Left lung (tissue), 4 donors: ENCODE measurements at regions not wholly inside any gene's neighbourhood (a gene's known extent, or its start where the extent isn't known, plus 50 kb on each side); places are given as distances from the start of the nearest gene placed in this dataset.

Experiments
- ATAC-seq: fragments of 200-7000 bp; cut with Tn5 transposase; one replicate; pipeline ENCODE4 v1.9.1; 2020; ENCODE audit warnings: moderate library complexity
- DNase-seq, 4 donors: peaks; one replicate each; pipeline ENCODE4 v3.0.0-alpha.2; 2013 to 2020
- H3K27ac ChIP-seq, 2 donors: fragments of 200-600 bp; sonication (generic) in 1 of 2; one replicate each; pipeline versions ENCODE4 v1.5.0 to v1.8.0; 2020 to 2021
- H3K27me3 ChIP-seq, 2 donors: fragments of 200-600 bp; sonication (generic) in 1 of 2; one replicate each; pipeline versions ENCODE4 v1.5.0 to v1.8.0; 2020 to 2021
- H3K36me3 ChIP-seq, 2 donors: fragments of 200-600 bp; sonication (generic) in 1 of 2; one replicate each; pipeline versions ENCODE4 v1.5.0 to v1.8.0; 2020 to 2021
- H3K4me1 ChIP-seq, 2 donors: fragments of 200-600 bp; one replicate each; pipeline ENCODE4 v1.8.0; 2021
- H3K4me3 ChIP-seq, 2 donors: fragments of 200-600 bp; sonication (generic) in 1 of 2; one replicate each; pipeline versions ENCODE4 v1.5.0 to v1.8.0; 2020 to 2021; ENCODE audit warnings: mild to moderate bottlenecking in 1 of 2
- H3K9me3 ChIP-seq, 2 donors: fragments of 200-600 bp; sonication (generic) in 1 of 2; one replicate each; pipeline versions ENCODE4 v1.5.0 to v1.8.0; 2020 to 2021
- CTCF ChIP-seq, 2 donors: fragments of 200-600 bp; sonication (generic) in 1 of 2; IDR thresholded peaks; one replicate each; pipeline versions ENCODE4 v1.5.0 to v1.8.0; 2021; ENCODE audit warnings: antibody characterized with exemption in 2 of 2
- intact Hi-C, 2 donors: fragments of 100-400 bp; cut with DNase I; formaldehyde crosslinking; loops; one replicate each; pipeline versions ENCODE4 v1.11.2 to v1.14.2; 2022
- donor health status: DM: no; HTN: yes; CAD: no.
- donor health status: DM: no; HTN: no; CAD: no.

GRCh38 chr5:167785901-167786300 is 505.5 kb upstream of the WWC1 start:
- intact Hi-C loops, result no loop called here
- Histone ChIP-seq H3K4me3 (no peak overlapping the region), H3K9me3 (no peaks in the 10 kb centered on the region), H3K27ac (peak overlapping the region in 1 of 2 donors; percentile 50), H3K27me3 (no peaks in the 10 kb centered on the region), H3K4me1 (peaks cover 0 to 20% of the 10 kb centered on the region in 2 donors), H3K36me3 (no peaks in the 10 kb centered on the region)
- ATAC-seq (peak; percentile 30), DNase-seq (no peak)
- no peak for TF ChIP-seq CTCF (IDR thresholded peaks at IDR 0.05)

GRCh38 chr5:167786871-167787578 is 504.4 kb upstream of the WWC1 start:
- H3K36me3 ChIP-seq, result no peaks in the 10 kb centered on the region
- TF ChIP-seq CTCF (IDR thresholded peaks at IDR 0.05), result no peak
- H3K27me3 ChIP-seq, result no peaks in the 10 kb centered on the region
- H3K4me3 ChIP-seq, result no peak overlapping the region
- no peak overlapping the region for H3K27ac ChIP-seq
- peaks cover 0 to 20% of the 10 kb centered on the region in 2 donors for H3K4me1 ChIP-seq
- no peak for ATAC-seq
- no peaks in the 10 kb centered on the region for H3K9me3 ChIP-seq
- DNase-seq, result no peak
- intact Hi-C loops, result no loop called here

- H3K4me1 ChIP-seq, result peaks cover 0 to 6% of the 10 kb centered on the region in 2 donors
- TF ChIP-seq CTCF (IDR thresholded peaks at IDR 0.05), result no peak
- H3K4me3 ChIP-seq, result no peak overlapping the region
- intact Hi-C loops, result no loop called here
- no peaks in the 10 kb centered on the region for H3K9me3 ChIP-seq
- no peaks in the 10 kb centered on the region for H3K27me3 ChIP-seq
- H3K27ac ChIP-seq, result no peak overlapping the region
- no peaks in the 10 kb centered on the region for H3K36me3 ChIP-seq
- DNase-seq (no peak), ATAC-seq (no peak)
Measured at GRCh38 chr5:167790045-167790444, 501.4 kb upstream of the WWC1 start.

GRCh38 chr5:167790462-167791260 is 500.8 kb upstream of the WWC1 start:
- H3K27me3 ChIP-seq, result no peaks in the 10 kb centered on the region
- intact Hi-C loops, result no loop called here
- no peaks in the 10 kb centered on the region for H3K36me3 ChIP-seq
- no peaks in the 10 kb centered on the region for H3K9me3 ChIP-seq
- peak; percentile 30 for ATAC-seq
- no peak for TF ChIP-seq CTCF (IDR thresholded peaks at IDR 0.05)
- H3K4me3 ChIP-seq, result no peak overlapping the region
- H3K4me1 ChIP-seq, result peaks cover 0 to under 1% of the 10 kb centered on the region in 2 donors
- H3K27ac ChIP-seq, result no peak overlapping the region
- no peak for DNase-seq

GRCh38 chr5:167792514-167792913 is 498.9 kb upstream of the WWC1 start:
- no peak overlapping the region for H3K27ac ChIP-seq
- H3K4me3 ChIP-seq, result no peak overlapping the region
- no peaks in the 10 kb centered on the region for H3K4me1 ChIP-seq
- TF ChIP-seq CTCF (IDR thresholded peaks at IDR 0.05), result no peak
- no peaks in the 10 kb centered on the region for H3K36me3 ChIP-seq
- ATAC-seq, result no peak
- no peak for DNase-seq
- H3K27me3 ChIP-seq, result no peaks in the 10 kb centered on the region
- no peaks in the 10 kb centered on the region for H3K9me3 ChIP-seq
- intact Hi-C loops, result no loop called here
